ENCODE measurements at regions not wholly inside any gene's neighbourhood (a gene's known extent, or its start where the extent isn't known, plus 50 kb on each side); places are given as distances from the start of the nearest gene placed in this dataset.

- TF ChIP-seq, protein P1, sequence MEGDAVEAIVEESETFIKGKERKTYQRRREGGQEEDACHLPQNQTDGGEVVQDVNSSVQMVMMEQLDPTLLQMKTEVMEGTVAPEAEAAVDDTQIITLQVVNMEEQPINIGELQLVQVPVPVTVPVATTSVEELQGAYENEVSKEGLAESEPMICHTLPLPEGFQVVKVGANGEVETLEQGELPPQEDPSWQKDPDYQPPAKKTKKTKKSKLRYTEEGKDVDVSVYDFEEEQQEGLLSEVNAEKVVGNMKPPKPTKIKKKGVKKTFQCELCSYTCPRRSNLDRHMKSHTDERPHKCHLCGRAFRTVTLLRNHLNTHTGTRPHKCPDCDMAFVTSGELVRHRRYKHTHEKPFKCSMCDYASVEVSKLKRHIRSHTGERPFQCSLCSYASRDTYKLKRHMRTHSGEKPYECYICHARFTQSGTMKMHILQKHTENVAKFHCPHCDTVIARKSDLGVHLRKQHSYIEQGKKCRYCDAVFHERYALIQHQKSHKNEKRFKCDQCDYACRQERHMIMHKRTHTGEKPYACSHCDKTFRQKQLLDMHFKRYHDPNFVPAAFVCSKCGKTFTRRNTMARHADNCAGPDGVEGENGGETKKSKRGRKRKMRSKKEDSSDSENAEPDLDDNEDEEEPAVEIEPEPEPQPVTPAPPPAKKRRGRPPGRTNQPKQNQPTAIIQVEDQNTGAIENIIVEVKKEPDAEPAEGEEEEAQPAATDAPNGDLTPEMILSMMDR (conservative IDR thresholded peaks at IDR 0.05) = no peak
- TF ChIP-seq ZFX (IDR thresholded peaks at IDR 0.05) = no peak
Observed at GRCh38 chr6:170000071-170000843, 248.8 kb downstream of the ERMARD start.

Measured in C4-2B (cell line).